Nephron (organoid): ENCODE measurements at regions not wholly inside any gene's neighbourhood (a gene's known extent, or its start where the extent isn't known, plus 50 kb on each side); places are given as distances from the start of the nearest gene placed in this dataset.
"Not testable (repeated sequence)": the region's sequence is repeated elsewhere in the genome, so short reads cannot be mapped to it uniquely, and the experiment has no call there.

Source experiments
- H3K27ac Mint-ChIP-seq, 3 experiments: 2 replicates each; pipeline ENCODE4 v1.8.0; 2020; ENCODE audit warnings: mixed read lengths in 3 of 3, mild to moderate bottlenecking in 2 of 3, moderate library complexity in 1 of 3
- H3K27me3 Mint-ChIP-seq: 2 replicates; pipeline ENCODE4 v1.8.0; 2021; ENCODE audit warnings: low read depth, mild to moderate bottlenecking, moderate library complexity, mixed read lengths
- H3K36me3 Mint-ChIP-seq: 2 replicates; pipeline ENCODE4 v1.8.0; 2020; ENCODE audit warnings: low read depth, mixed read lengths
- H3K4me1 Mint-ChIP-seq: 2 replicates; pipeline ENCODE4 v1.8.0; 2020; ENCODE audit warnings: mixed read lengths
- H3K4me3 Mint-ChIP-seq, 3 experiments: 2 replicates each; pipeline ENCODE4 v1.8.0; 2020; ENCODE audit warnings: mild to moderate bottlenecking in 3 of 3, mixed read lengths in 3 of 3, moderate library complexity in 2 of 3
- H3K9me3 Mint-ChIP-seq: 2 replicates; pipeline ENCODE4 v1.8.0; 2020; ENCODE audit warnings: mixed read lengths

- not testable (repeated sequence) for H3K4me3 Mint-ChIP-seq, H3K27ac Mint-ChIP-seq, H3K36me3 Mint-ChIP-seq, H3K9me3 Mint-ChIP-seq, H3K4me1 Mint-ChIP-seq
- H3K27me3 Mint-ChIP-seq: peaks cover 27% of the 10 kb centered on the region
These were observed 61.9 kb downstream of the NPIPB5 start for GRCh38 chr16:22572331-22573224.

GRCh38 chr16:22573225-22573530 is 62.5 kb downstream of the NPIPB5 start:
- H3K4me3 Mint-ChIP-seq, H3K4me1 Mint-ChIP-seq, H3K27ac Mint-ChIP-seq, H3K36me3 Mint-ChIP-seq, H3K9me3 Mint-ChIP-seq: not testable (repeated sequence)
- H3K27me3 Mint-ChIP-seq: peaks cover 27% of the 10 kb centered on the region

GRCh38 chr16:22576506-22576905 is 65.8 kb downstream of the NPIPB5 start:
- H3K9me3 Mint-ChIP-seq, H3K4me1 Mint-ChIP-seq, H3K36me3 Mint-ChIP-seq, H3K27ac Mint-ChIP-seq, H3K4me3 Mint-ChIP-seq: not testable (repeated sequence)
- H3K27me3 Mint-ChIP-seq: peaks cover 33% of the 10 kb centered on the region

- not testable (repeated sequence) for H3K9me3 Mint-ChIP-seq, H3K36me3 Mint-ChIP-seq, H3K4me1 Mint-ChIP-seq, H3K27me3 Mint-ChIP-seq, H3K27ac Mint-ChIP-seq, H3K4me3 Mint-ChIP-seq
These were observed 72.5 kb downstream of the NPIPB5 start for GRCh38 chr16:22583195-22583594.

GRCh38 chr16:22584459-22584858 is 73.8 kb downstream of the NPIPB5 start:
- not testable (repeated sequence) for H3K36me3 Mint-ChIP-seq, H3K4me1 Mint-ChIP-seq, H3K27me3 Mint-ChIP-seq, H3K27ac Mint-ChIP-seq, H3K4me3 Mint-ChIP-seq, H3K9me3 Mint-ChIP-seq

GRCh38 chr16:22584941-22585340 is 74.2 kb downstream of the NPIPB5 start:
- H3K4me3 Mint-ChIP-seq, H3K27ac Mint-ChIP-seq, H3K27me3 Mint-ChIP-seq, H3K36me3 Mint-ChIP-seq, H3K9me3 Mint-ChIP-seq, H3K4me1 Mint-ChIP-seq: not testable (repeated sequence)

- not testable (repeated sequence) for H3K36me3 Mint-ChIP-seq, H3K4me3 Mint-ChIP-seq, H3K4me1 Mint-ChIP-seq, H3K27ac Mint-ChIP-seq, H3K27me3 Mint-ChIP-seq, H3K9me3 Mint-ChIP-seq
These were observed 74.7 kb downstream of the NPIPB5 start for GRCh38 chr16:22585431-22585830.

GRCh38 chr16:22586732-22587131 is 76.0 kb downstream of the NPIPB5 start:
- not testable (repeated sequence) for H3K36me3 Mint-ChIP-seq, H3K27me3 Mint-ChIP-seq, H3K9me3 Mint-ChIP-seq, H3K4me3 Mint-ChIP-seq, H3K4me1 Mint-ChIP-seq, H3K27ac Mint-ChIP-seq

GRCh38 chr16:22589757-22590156 is 79.1 kb downstream of the NPIPB5 start:
- H3K9me3 Mint-ChIP-seq, H3K4me1 Mint-ChIP-seq, H3K4me3 Mint-ChIP-seq: not testable (repeated sequence)

GRCh38 chr16:22596445-22597045 is 85.9 kb downstream of the NPIPB5 start:
- not testable (repeated sequence) for H3K4me1 Mint-ChIP-seq, H3K27ac Mint-ChIP-seq, H3K9me3 Mint-ChIP-seq, H3K4me3 Mint-ChIP-seq, H3K36me3 Mint-ChIP-seq, H3K27me3 Mint-ChIP-seq

More at GRCh38 chr16:22589757-22590156, 79.1 kb downstream of the NPIPB5 start:
- H3K27ac Mint-ChIP-seq, H3K27me3 Mint-ChIP-seq, H3K36me3 Mint-ChIP-seq: not testable (repeated sequence)

- not testable (repeated sequence) for H3K4me3 Mint-ChIP-seq, H3K9me3 Mint-ChIP-seq, H3K27ac Mint-ChIP-seq, H3K27me3 Mint-ChIP-seq, H3K4me1 Mint-ChIP-seq, H3K36me3 Mint-ChIP-seq
These were observed 93.1 kb downstream of the NPIPB5 start for GRCh38 chr16:22603744-22604143.

GRCh38 chr16:22606619-22607018 is 95.9 kb downstream of the NPIPB5 start:
- H3K27ac Mint-ChIP-seq, H3K36me3 Mint-ChIP-seq, H3K4me1 Mint-ChIP-seq, H3K27me3 Mint-ChIP-seq, H3K4me3 Mint-ChIP-seq, H3K9me3 Mint-ChIP-seq: not testable (repeated sequence)

- not testable (repeated sequence) for H3K27ac Mint-ChIP-seq, H3K4me1 Mint-ChIP-seq, H3K36me3 Mint-ChIP-seq, H3K4me3 Mint-ChIP-seq, H3K9me3 Mint-ChIP-seq, H3K27me3 Mint-ChIP-seq
These were observed 99.1 kb downstream of the NPIPB5 start for GRCh38 chr16:22609798-22610197.

- H3K36me3 Mint-ChIP-seq, H3K9me3 Mint-ChIP-seq, H3K27ac Mint-ChIP-seq, H3K4me3 Mint-ChIP-seq, H3K27me3 Mint-ChIP-seq, H3K4me1 Mint-ChIP-seq: not testable (repeated sequence)
These were observed 100.4 kb downstream of the NPIPB5 start for GRCh38 chr16:22611128-22611527.
